ENCODE measurements at regions not wholly inside any gene's neighbourhood (a gene's known extent, or its start where the extent isn't known, plus 50 kb on each side); places are given as distances from the start of the nearest gene placed in this dataset.

DNA sequence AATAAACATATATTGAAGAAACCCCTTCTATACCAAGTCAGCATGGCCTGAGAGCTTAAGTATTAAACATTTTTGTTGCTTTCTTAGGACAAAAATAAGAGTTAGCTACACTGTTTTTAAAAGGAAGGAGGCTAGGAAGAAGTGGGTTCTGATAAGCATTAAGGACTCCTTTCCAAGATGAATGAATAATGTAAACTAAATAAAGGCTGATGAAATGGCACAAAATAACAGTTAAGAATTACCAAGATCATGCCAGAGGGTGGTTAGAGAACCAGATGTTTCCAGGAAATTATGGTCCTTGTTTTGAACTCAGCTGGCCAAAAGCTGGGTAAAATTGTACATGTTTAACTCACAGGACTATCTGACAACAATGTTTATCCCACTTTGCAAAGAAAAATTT lies 114.1 kb upstream of the ETS2 start:
- no peak for TF ChIP-seq ZNF12 (CRISPR knock-in tag; IDR thresholded peaks at IDR 0.05)
- TF ChIP-seq, protein P1, sequence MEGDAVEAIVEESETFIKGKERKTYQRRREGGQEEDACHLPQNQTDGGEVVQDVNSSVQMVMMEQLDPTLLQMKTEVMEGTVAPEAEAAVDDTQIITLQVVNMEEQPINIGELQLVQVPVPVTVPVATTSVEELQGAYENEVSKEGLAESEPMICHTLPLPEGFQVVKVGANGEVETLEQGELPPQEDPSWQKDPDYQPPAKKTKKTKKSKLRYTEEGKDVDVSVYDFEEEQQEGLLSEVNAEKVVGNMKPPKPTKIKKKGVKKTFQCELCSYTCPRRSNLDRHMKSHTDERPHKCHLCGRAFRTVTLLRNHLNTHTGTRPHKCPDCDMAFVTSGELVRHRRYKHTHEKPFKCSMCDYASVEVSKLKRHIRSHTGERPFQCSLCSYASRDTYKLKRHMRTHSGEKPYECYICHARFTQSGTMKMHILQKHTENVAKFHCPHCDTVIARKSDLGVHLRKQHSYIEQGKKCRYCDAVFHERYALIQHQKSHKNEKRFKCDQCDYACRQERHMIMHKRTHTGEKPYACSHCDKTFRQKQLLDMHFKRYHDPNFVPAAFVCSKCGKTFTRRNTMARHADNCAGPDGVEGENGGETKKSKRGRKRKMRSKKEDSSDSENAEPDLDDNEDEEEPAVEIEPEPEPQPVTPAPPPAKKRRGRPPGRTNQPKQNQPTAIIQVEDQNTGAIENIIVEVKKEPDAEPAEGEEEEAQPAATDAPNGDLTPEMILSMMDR (CRISPR knock-in tag; IDR thresholded peaks at IDR 0.05) = no peak
- TF ChIP-seq, protein P2, sequence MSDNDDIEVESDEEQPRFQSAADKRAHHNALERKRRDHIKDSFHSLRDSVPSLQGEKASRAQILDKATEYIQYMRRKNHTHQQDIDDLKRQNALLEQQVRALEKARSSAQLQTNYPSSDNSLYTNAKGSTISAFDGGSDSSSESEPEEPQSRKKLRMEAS (IDR thresholded peaks at IDR 0.05) = no peak
- TF ChIP-seq PCBP1 (IDR thresholded peaks at IDR 0.05; ENCODE audit: borderline replicate concordance, low read depth, low read length) = no peak
- no peak for TF ChIP-seq ZNF225 (CRISPR knock-in tag; IDR thresholded peaks at IDR 0.05)
